ES-I3 (cell line): ENCODE measurements at regions not wholly inside any gene's neighbourhood (a gene's known extent, or its start where the extent isn't known, plus 50 kb on each side); places are given as distances from the start of the nearest gene placed in this dataset.

Source experiments
- H3K36me3 ChIP-seq: 2 replicates; pipeline ENCODE4 v1.6.1; 2013; ENCODE audit warnings: mild to moderate bottlenecking, low read length, control low read depth, moderate library complexity; ENCODE audit not compliant: insufficient read depth
- H3K4me1 ChIP-seq: 2 replicates; pipeline ENCODE4 v1.6.1; 2013; ENCODE audit warnings: mild to moderate bottlenecking, control low read depth, low read length; ENCODE audit not compliant: insufficient read depth
- H3K9ac ChIP-seq: 2 replicates; pipeline ENCODE4 v1.6.1; 2013; ENCODE audit warnings: low read depth, mild to moderate bottlenecking, low read length, moderate library complexity
- H3K9me3 ChIP-seq: 2 replicates; pipeline ENCODE4 v1.6.1; 2013; ENCODE audit warnings: mild to moderate bottlenecking, low read length, moderate library complexity; ENCODE audit not compliant: control insufficient read depth, insufficient read depth

- Histone ChIP-seq H3K9me3 (no peaks in the 10 kb centered on the region), H3K36me3 (no peaks in the 10 kb centered on the region), H3K4me1 (no peaks in the 10 kb centered on the region), H3K9ac (no peak overlapping the region)
Measured at GRCh38 chr16:80288616-80289015, 252.2 kb upstream of the DYNLRB2 start.

GRCh38 chr16:80287674-80288073 lies 253.1 kb upstream of the DYNLRB2 start:
- Histone ChIP-seq H3K4me1 (no peaks in the 10 kb centered on the region), H3K9me3 (no peaks in the 10 kb centered on the region), H3K9ac (no peak overlapping the region), H3K36me3 (no peaks in the 10 kb centered on the region)

GRCh38 chr16:80285104-80285503 lies 255.7 kb upstream of the DYNLRB2 start:
- Histone ChIP-seq H3K9ac (no peak overlapping the region), H3K9me3 (no peaks in the 10 kb centered on the region; the same call in 1 of the 2 replicates), H3K36me3 (no peaks in the 10 kb centered on the region), H3K4me1 (no peaks in the 10 kb centered on the region)

GRCh38 chr16:80283466-80284392 lies 257.1 kb upstream of the DYNLRB2 start:
- Histone ChIP-seq H3K36me3 (no peaks in the 10 kb centered on the region), H3K9ac (no peak overlapping the region), H3K4me1 (no peaks in the 10 kb centered on the region), H3K9me3 (no peaks in the 10 kb centered on the region; the same call in 1 of the 2 replicates)

- Histone ChIP-seq H3K4me1 (no peaks in the 10 kb centered on the region), H3K9me3 (no peaks in the 10 kb centered on the region; the same call in 1 of the 2 replicates), H3K9ac (no peak overlapping the region), H3K36me3 (no peaks in the 10 kb centered on the region)
Measured at GRCh38 chr16:80280557-80280956, 260.2 kb upstream of the DYNLRB2 start.

GRCh38 chr16:80279656-80280055 lies 261.1 kb upstream of the DYNLRB2 start:
- no peaks in the 10 kb centered on the region for H3K36me3 ChIP-seq
- H3K9ac ChIP-seq: no peak overlapping the region
- H3K9me3 ChIP-seq: no peaks in the 10 kb centered on the region; the same call in 1 of the 2 replicates
- no peaks in the 10 kb centered on the region for H3K4me1 ChIP-seq

- H3K36me3 ChIP-seq: no peaks in the 10 kb centered on the region
- H3K9me3 ChIP-seq: no peaks in the 10 kb centered on the region; the same call in 1 of the 2 replicates
- H3K9ac ChIP-seq: no peak overlapping the region
- no peaks in the 10 kb centered on the region for H3K4me1 ChIP-seq
Measured at GRCh38 chr16:80277182-80277581, 263.6 kb upstream of the DYNLRB2 start.

GRCh38 chr16:80274576-80275191 lies 266.1 kb upstream of the DYNLRB2 start:
- Histone ChIP-seq H3K9me3 (no peaks in the 10 kb centered on the region), H3K9ac (no peak overlapping the region), H3K4me1 (no peaks in the 10 kb centered on the region), H3K36me3 (no peaks in the 10 kb centered on the region)

- Histone ChIP-seq H3K9me3 (no peaks in the 10 kb centered on the region), H3K4me1 (no peaks in the 10 kb centered on the region), H3K9ac (no peak overlapping the region), H3K36me3 (no peaks in the 10 kb centered on the region)
Measured at GRCh38 chr16:80273635-80274538, 266.9 kb upstream of the DYNLRB2 start.

GRCh38 chr16:80265624-80266306 lies 275.0 kb upstream of the DYNLRB2 start:
- no peaks in the 10 kb centered on the region for H3K4me1 ChIP-seq
- H3K9me3 ChIP-seq: no peaks in the 10 kb centered on the region
- no peak overlapping the region for H3K9ac ChIP-seq
- no peaks in the 10 kb centered on the region for H3K36me3 ChIP-seq

GRCh38 chr16:80263848-80264694 lies 276.7 kb upstream of the DYNLRB2 start:
- H3K9me3 ChIP-seq: no peaks in the 10 kb centered on the region
- H3K36me3 ChIP-seq: no peaks in the 10 kb centered on the region
- no peaks in the 10 kb centered on the region for H3K4me1 ChIP-seq
- H3K9ac ChIP-seq: no peak overlapping the region

- H3K9ac ChIP-seq: no peak overlapping the region
Measured at GRCh38 chr16:80263181-80263823, 277.5 kb upstream of the DYNLRB2 start.

GRCh38 chr16:80260906-80261311 lies 279.9 kb upstream of the DYNLRB2 start:
- Histone ChIP-seq H3K4me1 (no peaks in the 10 kb centered on the region), H3K9me3 (no peaks in the 10 kb centered on the region), H3K9ac (no peak overlapping the region)

More at GRCh38 chr16:80263181-80263823, 277.5 kb upstream of the DYNLRB2 start:
- Histone ChIP-seq H3K9me3 (no peaks in the 10 kb centered on the region), H3K4me1 (no peaks in the 10 kb centered on the region), H3K36me3 (no peaks in the 10 kb centered on the region)

More at GRCh38 chr16:80260906-80261311, 279.9 kb upstream of the DYNLRB2 start:
- H3K36me3 ChIP-seq: no peaks in the 10 kb centered on the region
